Germinal center (tissue), 1 donor: ENCODE measurements at regions not wholly inside any gene's neighbourhood (a gene's known extent, or its start where the extent isn't known, plus 50 kb on each side); places are given as distances from the start of the nearest gene placed in this dataset.
"Not testable (repeated sequence)": the region's sequence is repeated elsewhere in the genome, so short reads cannot be mapped to it uniquely, and the experiment has no call there.

Experiments used
- DNase-seq: peaks from one replicate; pipeline ENCODE4 v3.0.0; 2012; ENCODE audit warnings: mixed read lengths, low spot score

DNA sequence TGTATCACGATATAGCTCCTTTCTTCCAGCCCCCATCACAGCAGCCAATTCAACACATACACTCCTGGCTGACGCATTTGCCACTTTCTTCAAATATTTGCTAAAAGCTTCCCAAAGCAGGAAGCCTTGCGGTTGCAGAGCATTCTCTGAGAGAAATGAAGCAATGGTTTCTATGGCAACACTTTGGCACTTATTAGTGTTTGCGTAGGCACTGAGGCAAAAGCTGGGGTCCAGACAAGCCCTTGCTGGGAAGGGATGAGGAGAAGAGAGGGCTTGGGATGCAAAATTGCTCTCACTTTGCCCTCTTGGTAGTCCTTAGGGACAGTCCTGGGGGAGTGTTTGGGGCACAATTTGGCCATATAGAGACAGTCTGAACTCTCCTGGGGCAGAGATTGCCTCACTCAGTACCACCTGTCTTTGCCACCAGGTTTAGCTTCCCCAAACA is 55.0 kb upstream of the PAK3 start:
- no peak for DNase-seq

- no peak for DNase-seq
Observed at GRCh38 chrX:111040377-111041017, 55.5 kb upstream of the PAK3 start.

- no peak for DNase-seq
Observed at GRCh38 chrX:111039606-111040005, 56.4 kb upstream of the PAK3 start.

DNA sequence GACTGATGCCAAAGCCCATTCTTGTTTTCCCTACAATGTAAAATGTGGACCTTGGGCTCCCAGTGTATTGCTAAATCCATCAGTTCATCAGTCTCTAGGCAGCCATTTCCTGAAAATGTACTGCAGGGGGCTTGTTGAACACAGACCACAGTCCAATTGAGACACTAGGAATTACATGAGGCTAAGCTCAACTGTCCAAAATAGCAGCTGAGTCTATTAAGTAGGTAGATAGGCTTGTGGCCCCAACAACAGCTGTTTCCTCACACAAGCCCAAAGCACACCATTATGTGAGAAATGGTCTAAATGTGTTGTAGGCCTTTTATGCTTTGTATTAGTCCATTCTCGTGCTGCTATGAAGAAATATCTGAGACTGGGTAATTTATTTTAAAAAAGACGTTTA is 60.0 kb upstream of the PAK3 start:
- no peak for DNase-seq

DNA sequence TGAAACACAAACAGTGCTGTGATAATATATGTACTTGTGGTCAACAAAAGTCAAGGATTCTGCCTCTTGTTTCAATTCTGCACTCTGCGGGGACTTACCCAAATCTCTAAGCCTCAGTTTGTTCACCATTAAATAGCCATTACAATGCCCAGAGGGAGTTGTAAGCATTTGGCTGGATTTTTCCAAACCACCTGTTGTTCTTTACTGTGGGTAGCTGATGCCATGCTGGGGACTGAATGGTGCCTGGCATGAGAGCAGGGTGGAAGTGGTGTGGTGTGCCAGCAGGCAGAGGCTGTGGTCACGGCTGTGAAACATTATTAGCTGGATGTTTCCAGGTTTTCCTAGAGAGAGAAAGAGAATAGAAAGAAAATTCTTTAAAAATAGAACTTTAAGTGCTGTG is 60.7 kb upstream of the PAK3 start:
- DNase-seq, result no peak

GRCh38 chrX:111022998-111023397 is 73.0 kb upstream of the PAK3 start:
- not testable (repeated sequence) for DNase-seq

GRCh38 chrX:111020283-111020682 is 75.7 kb upstream of the PAK3 start:
- DNase-seq, result no peak

- no peak for DNase-seq
Observed at GRCh38 chrX:111013778-111014455, 82.1 kb upstream of the PAK3 start.

- no peak for DNase-seq
Observed at GRCh38 chrX:111010111-111010510, 85.9 kb upstream of the PAK3 start.

GRCh38 chrX:111009256-111009655 is 86.7 kb upstream of the PAK3 start:
- DNase-seq, result no peak

DNA sequence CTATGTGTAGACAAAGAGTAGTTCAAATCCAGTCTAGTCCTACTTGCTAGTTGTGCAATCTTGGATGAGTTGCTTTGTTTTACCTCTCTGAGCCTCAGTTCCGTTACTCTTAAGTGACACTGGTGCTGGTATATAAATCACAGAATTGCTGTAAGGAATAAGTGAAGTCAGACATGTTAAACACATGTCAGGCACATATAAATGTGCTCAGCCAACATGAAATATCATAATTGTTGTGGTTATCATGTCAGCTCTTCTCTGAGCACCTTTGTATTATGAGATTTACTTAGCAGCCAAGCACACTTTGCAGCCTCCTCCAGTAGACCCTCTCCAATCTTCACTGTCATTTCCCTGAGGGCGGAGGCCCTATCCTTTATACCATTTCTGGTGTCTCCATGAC is 87.9 kb upstream of the PAK3 start:
- DNase-seq, result no peak

- DNase-seq, result no peak
Observed at GRCh38 chrX:111007238-111007637, 88.8 kb upstream of the PAK3 start.

DNA sequence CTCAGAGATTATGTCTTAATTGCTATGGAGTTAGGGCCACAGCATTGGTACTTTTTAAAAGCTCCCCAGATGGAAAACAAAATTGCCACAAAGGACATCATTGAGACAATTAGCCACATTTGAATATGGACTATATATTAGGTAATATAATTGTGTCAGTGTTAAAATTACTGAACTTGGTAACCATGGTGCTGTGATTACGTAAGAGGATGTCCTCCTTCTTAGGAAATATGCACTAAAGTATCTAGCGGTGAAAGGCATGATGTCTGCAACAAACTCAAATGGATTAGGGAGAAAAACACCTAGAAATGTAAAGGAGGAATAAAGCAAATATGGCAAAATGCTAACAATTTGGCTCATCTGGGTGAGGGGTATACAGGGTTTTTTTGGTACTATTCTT is 89.9 kb upstream of the PAK3 start:
- DNase-seq, result no peak

DNA sequence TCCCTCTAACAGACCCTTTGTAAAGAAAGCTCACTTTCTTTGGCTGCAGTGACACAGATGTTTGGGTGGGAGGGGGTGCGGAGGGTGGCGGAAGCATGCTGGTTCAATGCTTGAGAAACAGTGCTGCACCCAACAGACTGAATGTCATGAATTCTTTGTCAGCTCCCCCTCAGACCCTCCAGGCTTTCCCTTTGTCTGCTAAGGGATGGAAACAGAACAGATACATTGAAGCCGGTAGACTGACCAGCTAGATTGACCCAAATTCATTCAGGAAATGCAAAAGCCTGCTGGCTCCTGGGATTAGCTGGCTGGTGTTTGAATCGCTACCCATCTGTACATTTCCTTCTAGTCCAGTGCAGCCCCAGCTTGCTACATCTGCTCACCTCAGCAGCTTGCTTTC is 90.8 kb upstream of the PAK3 start:
- no peak for DNase-seq

- DNase-seq, result no peak
Observed at GRCh38 chrX:111003118-111003517, 92.9 kb upstream of the PAK3 start.

- peak; percentile 3 for DNase-seq
Observed at GRCh38 chrX:110992611-110993010, 103.4 kb upstream of the PAK3 start.

GRCh38 chrX:110989869-110990268 is 106.1 kb upstream of the PAK3 start:
- no peak for DNase-seq

- no peak for DNase-seq
Observed at GRCh38 chrX:110989447-110989846, 106.5 kb upstream of the PAK3 start.

DNA sequence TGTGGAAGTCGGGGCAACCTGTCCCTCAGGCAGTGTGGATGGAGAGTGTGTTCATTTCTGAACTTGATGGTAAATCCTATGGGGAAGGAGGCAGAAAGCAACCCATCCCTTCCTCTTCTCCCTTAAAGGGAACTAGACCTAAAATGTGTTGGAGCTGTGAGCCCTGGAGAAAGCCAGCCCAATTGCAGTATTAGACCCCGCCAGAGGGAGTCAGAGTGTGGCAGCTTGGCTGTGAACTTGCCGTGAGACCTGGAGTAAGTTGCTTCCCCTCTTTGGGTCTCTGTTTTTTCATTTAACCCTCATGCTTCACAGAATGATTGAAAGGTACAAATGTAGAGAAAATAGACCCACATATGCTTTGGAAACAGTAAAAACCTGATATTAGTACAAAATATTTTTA is 108.7 kb upstream of the PAK3 start:
- DNase-seq, result no peak

DNA sequence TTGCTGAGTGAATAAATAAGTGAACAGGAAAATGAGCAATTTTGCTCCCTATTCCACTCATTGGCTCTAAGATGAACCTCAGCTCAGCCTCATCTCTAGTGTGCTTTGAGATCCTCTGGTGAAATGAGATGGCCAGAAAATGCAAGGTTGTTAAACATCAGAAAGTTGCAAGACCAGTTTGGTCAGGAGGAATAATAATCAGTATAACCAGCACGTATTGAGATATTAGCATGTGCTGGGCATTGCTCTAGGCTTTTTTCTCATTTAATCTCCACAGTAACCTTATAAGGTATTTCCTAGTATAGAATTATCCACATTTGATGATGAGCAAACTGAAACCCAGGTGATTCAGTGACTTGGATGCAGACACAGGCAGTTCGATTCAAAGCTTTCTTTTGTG is 110.5 kb upstream of the PAK3 start:
- DNase-seq, result no peak

- no peak for DNase-seq
Observed at GRCh38 chrX:110983024-110983423, 113.0 kb upstream of the PAK3 start.

DNA sequence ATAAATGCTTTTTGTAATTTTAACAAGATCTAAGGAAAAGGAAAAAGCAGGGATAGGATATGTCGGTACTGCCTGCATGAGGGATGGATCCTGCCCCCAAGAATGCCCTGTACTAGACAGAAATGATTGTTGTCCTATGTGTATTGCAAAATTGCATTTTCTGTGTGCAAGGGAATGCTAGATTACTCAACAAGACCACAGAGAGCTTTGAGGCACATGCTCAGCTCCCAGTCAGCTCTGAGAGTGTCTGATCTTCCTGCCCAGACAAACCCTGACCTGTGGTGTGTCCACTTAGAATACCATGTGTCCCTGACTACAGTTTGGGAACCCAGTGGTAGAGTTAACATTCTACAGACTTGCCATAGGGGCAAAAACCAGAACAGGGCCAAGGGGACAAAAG is 129.2 kb upstream of the PAK3 start:
- no peak for DNase-seq

- no peak for DNase-seq
Observed at GRCh38 chrX:110966091-110966454, 129.9 kb upstream of the PAK3 start.

DNA sequence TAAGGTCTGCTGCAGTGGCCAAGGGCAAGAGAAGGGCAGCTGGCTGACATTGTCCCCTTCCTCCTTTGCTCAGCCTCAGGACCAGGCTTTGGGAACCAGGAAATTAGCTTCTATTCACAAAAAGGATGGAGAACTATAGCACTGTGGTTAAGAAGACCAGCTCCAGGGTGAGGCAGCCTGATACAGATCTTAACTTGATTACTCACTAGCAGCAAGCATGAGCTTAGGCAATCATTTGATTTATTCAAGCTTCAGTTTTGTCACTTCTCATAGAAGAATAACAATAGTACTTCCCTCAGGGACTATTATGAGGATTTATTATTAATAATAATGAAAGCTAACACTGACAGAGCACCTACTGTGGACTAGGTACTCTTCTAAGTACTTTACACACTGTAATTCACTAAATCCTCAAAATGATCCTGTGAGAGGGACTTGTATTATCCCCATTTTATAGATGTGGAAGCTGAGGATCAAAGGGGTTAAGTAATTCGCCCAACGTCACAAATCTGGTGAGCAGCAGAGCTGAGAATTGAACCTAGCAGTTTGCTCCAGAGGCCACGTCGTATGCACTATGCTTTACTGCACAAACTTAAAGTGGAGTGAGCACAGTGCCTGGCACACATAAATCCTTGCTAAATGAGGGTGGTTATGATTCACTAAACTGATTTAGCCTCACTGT is 130.4 kb upstream of the PAK3 start:
- no peak for DNase-seq
